K562 (cell line): ENCODE measurements at regions not wholly inside any gene's neighbourhood (a gene's known extent, or its start where the extent isn't known, plus 50 kb on each side); places are given as distances from the start of the nearest gene placed in this dataset.

Source experiments
- BMI1 ChIP-seq: fragments of 150-350 bp; IDR thresholded peaks from 2 replicates; pipeline ENCODE4 v1.6.1; 2014; ENCODE audit warnings: low read length
- CREM ChIP-seq: IDR thresholded peaks from 2 replicates; pipeline ENCODE4 v1.6.1; 2014; ENCODE audit warnings: antibody characterized with exemption, low read depth
- E4F1 ChIP-seq: fragments of 250-450 bp; sonication (Bioruptor Pico); IDR thresholded peaks from 2 replicates; pipeline ENCODE4 v1.5.0; 2021; ENCODE audit warnings: mild to moderate bottlenecking, borderline replicate concordance
- FOXJ3 ChIP-seq: sonication (generic); formaldehyde crosslinking; IDR thresholded peaks from 2 replicates; pipeline ENCODE4 v1.4.0; 2020; ENCODE audit warnings: mild to moderate bottlenecking, missing genetic modification reagents
- JUND ChIP-seq, 2 experiments: IDR thresholded peaks; 2 replicates in 1 of 2; 3 replicates in 1 of 2; pipeline ENCODE4 v1.6.1; 2011; ENCODE audit warnings: borderline replicate concordance in 2 of 2, low read depth in 2 of 2, low read length in 2 of 2, improper control_type of control experiment in 1 of 2, missing biosample characterization in 1 of 2, missing genetic modification characterization in 1 of 2, missing genetic modification reagents in 1 of 2
- PATZ1 ChIP-seq: fragments of 250-450 bp; sonication (Bioruptor Pico); IDR thresholded peaks from 2 replicates; pipeline ENCODE4 v1.5.0; 2020; ENCODE audit warnings: mild to moderate bottlenecking, borderline replicate concordance
- PPARD ChIP-seq: fragments of 250-450 bp; sonication (Bioruptor Pico); IDR thresholded peaks from 2 replicates; pipeline ENCODE4 v1.8.0; 2022; ENCODE audit warnings: inconsistent platforms, mild to moderate bottlenecking, moderate library complexity
- TAF15 ChIP-seq: fragments of 200-400 bp; formaldehyde crosslinking; IDR thresholded peaks from 2 replicates; pipeline ENCODE4 v1.6.1; 2017; ENCODE audit warnings: mild to moderate bottlenecking, low read depth, low read length, moderate library complexity
- TARDBP ChIP-seq: fragments of 450-650 bp; IDR thresholded peaks from 2 replicates; pipeline ENCODE4 v1.6.1; 2016

- no peak for TF ChIP-seq PATZ1 (CRISPR knock-in tag)
- no peak for TF ChIP-seq CREM
- no peak for TF ChIP-seq FOXJ3 (CRISPR knock-in tag)
- TF ChIP-seq E4F1 (CRISPR knock-in tag), result no peak
- no peak for TF ChIP-seq TAF15
- no peak for TF ChIP-seq PPARD
- TF ChIP-seq JUND (IDR thresholded peaks at IDR 0.05; ENCODE audit: borderline replicate concordance, low read depth, low read length), result no peak
- TF ChIP-seq JUND (tag; IDR thresholded peaks at IDR 0.05; ENCODE audit: borderline replicate concordance, low read depth, low read length), result no peak
- TF ChIP-seq TARDBP, result no peak
- TF ChIP-seq BMI1, result no peak
Observed at GRCh38 chr13:111045170-111045569, 69.9 kb upstream of the ARHGEF7 start (continued).
